HepG2 (cell line): ENCODE measurements at regions not wholly inside any gene's neighbourhood (a gene's known extent, or its start where the extent isn't known, plus 50 kb on each side); places are given as distances from the start of the nearest gene placed in this dataset.
"Not testable (repeated sequence)": the region's sequence is repeated elsewhere in the genome, so short reads cannot be mapped to it uniquely, and the experiment has no call there.

Source experiments
- ATAC-seq: fragments of 200-7000 bp; cut with Tn5 transposase; 3 replicates; pipeline ENCODE4 v1.9.1; 2020; ENCODE audit warnings: mild to moderate bottlenecking, moderate library complexity
- BruUV-seq: library from RNA; stranded (reverse); fragments of 400-500 nt; replicated peaks from 2 replicates; lab custom pipeline; 2021; lab: Mats Ljungman, UMichigan
- CTCF ChIA-PET: fragments of 300-600 bp; formaldehyde crosslinking; extraction: SDS; loops from one replicate; lab custom pipeline; 2021; ENCODE audit warnings: low total read pairs, inconsistent platforms, low intra/inter-chr PET ratio; lab: Yijun Ruan, JAX
- POLR2A ChIA-PET: fragments of 350-600 bp; sonication (Branson Sonifier 250); formaldehyde crosslinking; loops from one replicate; lab custom pipeline; 2020; ENCODE audit warnings: antibody characterized with exemption, inconsistent platforms; lab: Yijun Ruan, JAX
- DNase-seq: peaks from one replicate; pipeline ENCODE4 v3.0.0-alpha.2; 2015; ENCODE audit warnings: low spot score
- FAIRE-seq: peaks from 3 replicates; lab custom pipeline; 2011; peaks lifted over from hg19 to GRCh38; lab: Jason Lieb, UNC
- H2AFZ ChIP-seq: one replicate; pipeline ENCODE4 v1.6.1; 2011; ENCODE audit warnings: low read length, inconsistent platforms
- H3K27ac ChIP-seq: fragments of 300-600 bp; 3 replicates; pipeline ENCODE4 v1.8.0; 2011; ENCODE audit warnings: mixed run types, mild to moderate bottlenecking, mixed read lengths, low read length, inconsistent platforms; ENCODE audit not compliant: insufficient read depth; ENCODE audit errors: extremely low read length
- H3K27me3 ChIP-seq, 2 experiments: fragments of 200-600 bp in 1 of 2; 2 replicates in 1 of 2; 3 replicates in 1 of 2; pipeline versions ENCODE4 v1.6.0 to v1.8.0; 2011; ENCODE audit warnings: low read length in 2 of 2, mild to moderate bottlenecking in 2 of 2, moderate library complexity in 2 of 2, inconsistent platforms in 1 of 2; ENCODE audit not compliant: insufficient read depth in 2 of 2, control insufficient read depth in 1 of 2
- H3K36me3 ChIP-seq, 2 experiments: fragments of 200-600 bp in 1 of 2; replicated peaks in 1 of 2; 2 replicates in 1 of 2; 3 replicates in 1 of 2; pipeline versions ENCODE4 v1.5.1 to v1.8.0; 2011; ENCODE audit warnings: low read length in 2 of 2, inconsistent platforms in 1 of 2; ENCODE audit not compliant: insufficient read depth in 2 of 2, control insufficient read depth in 1 of 2
- H3K4me1 ChIP-seq: 2 replicates; pipeline ENCODE4 v1.5.1; 2012; ENCODE audit warnings: low read length, inconsistent platforms; ENCODE audit not compliant: insufficient read depth
- H3K4me2 ChIP-seq: 2 replicates; pipeline ENCODE4 v1.6.0; 2011; ENCODE audit warnings: low read depth, low read length, inconsistent platforms
- H3K4me3 ChIP-seq, 3 experiments: fragments of 200-600 bp in 1 of 3; sonication (generic), shearing (Covaris generic) in 1 of 3; replicated peaks in 1 of 3; 2 replicates each; pipeline ENCODE4 v1.5.1; 2011 to 2016; ENCODE audit warnings: low read length in 3 of 3, inconsistent platforms in 2 of 3, low read depth in 2 of 3, mild to moderate bottlenecking in 2 of 3, control low read depth in 1 of 3, mixed read lengths in 1 of 3; ENCODE audit not compliant: insufficient read depth in 1 of 3
- H3K79me2 ChIP-seq: one replicate; pipeline ENCODE4 v1.6.1; 2011; ENCODE audit warnings: low read length, inconsistent platforms; ENCODE audit not compliant: insufficient read depth
- H3K9ac ChIP-seq: 2 replicates; pipeline ENCODE4 v1.6.0; 2011; ENCODE audit warnings: mild to moderate bottlenecking, low read depth, low read length, inconsistent platforms; ENCODE audit not compliant: insufficient read depth
- H3K9me3 ChIP-seq: 2 replicates; pipeline ENCODE4 v1.5.1; 2012; ENCODE audit warnings: mild to moderate bottlenecking, low read length
- H4K20me1 ChIP-seq: 2 replicates; pipeline ENCODE4 v1.6.0; 2011; ENCODE audit warnings: inconsistent platforms, mild to moderate bottlenecking, low read length, moderate library complexity; ENCODE audit not compliant: insufficient read depth
- ZNF713 ChIP-seq: sonication (generic); formaldehyde crosslinking; IDR thresholded peaks from 2 replicates; pipeline ENCODE4 v1.4.0; 2020; ENCODE audit warnings: mild to moderate bottlenecking, missing genetic modification reagents
- WGBS: methylation state at CpG from one replicate; pipeline ENCODE4 v1.1.6; 2017; ENCODE audit warnings: low lambda C conversion rate; 5-methylcytosine and 5-hydroxymethylcytosine counted together
- in situ Hi-C: cut with HindIII; loops from 2 replicates; pipeline ENCODE4 v1.10.0; 2017; ENCODE audit warnings: low pct_unique_long_range_greater_than_20kb; ENCODE audit not compliant: extremely low pct_ligation_motif_present
- intact Hi-C: fragments of 100-400 bp; cut with micrococcal nuclease; formaldehyde crosslinking; loops from one replicate; pipeline ENCODE4 v1.10.0; 2022; ENCODE audit not compliant: unreplicated experiment

- not testable (repeated sequence) for FAIRE-seq
These were observed 290.0 kb downstream of the ALDH8A1 start for GRCh38 chr6:134659885-134660284.

GRCh38 chr6:134658596-134658995, 291.3 kb downstream of the ALDH8A1 start:
- CTCF ChIA-PET = no interaction called here
- no TSS peak for BruUV-seq
- H3K4me2 ChIP-seq = no peak overlapping the region

More at GRCh38 chr6:134659885-134660284, 290.0 kb downstream of the ALDH8A1 start:
- BruUV-seq, CTCF ChIA-PET, H3K4me3 ChIP-seq, H3K79me2 ChIP-seq, in situ Hi-C loops, H3K9ac ChIP-seq, H3K9me3 ChIP-seq, H3K27me3 ChIP-seq, intact Hi-C loops, DNase-seq, H3K27ac ChIP-seq, H3K36me3 ChIP-seq, POLR2A ChIA-PET, ATAC-seq, H3K4me2 ChIP-seq, H2AFZ ChIP-seq, H4K20me1 ChIP-seq: not testable (repeated sequence)
- H3K4me1 ChIP-seq = peaks cover 19% of the 10 kb centered on the region; the same call in 1 of the 2 replicates
- 45% methylated on average over 1 of the region's 1 CpG for WGBS

More at GRCh38 chr6:134658596-134658995, 291.3 kb downstream of the ALDH8A1 start:
- 33% methylated on average over 5 of the region's 5 CpGs for WGBS
- no peaks in the 10 kb centered on the region for H3K79me2 ChIP-seq
- POLR2A ChIA-PET = no interaction called here
- TF ChIP-seq ZNF713 (CRISPR knock-in tag) = no peak
- H3K4me3 ChIP-seq = no peak overlapping the region
- FAIRE-seq (no peak), ATAC-seq (no peak), DNase-seq (no peak)
- intact Hi-C loops = no loop called here
- in situ Hi-C loops = no loop called here
- H3K9me3 ChIP-seq = no peaks in the 10 kb centered on the region
- H3K4me1 ChIP-seq = peaks cover 19% of the 10 kb centered on the region; the same call in 1 of the 2 replicates
- H3K9ac ChIP-seq = no peak overlapping the region
- H3K36me3 ChIP-seq = no peaks in the 10 kb centered on the region
- no peak overlapping the region for H2AFZ ChIP-seq
- H4K20me1 ChIP-seq = no peaks in the 10 kb centered on the region
- no peak overlapping the region for H3K27ac ChIP-seq
- H3K27me3 ChIP-seq = peaks cover 0 to 7% of the 10 kb centered on the region in 2 experiments; a peak in 1 of 5 replicates
